ENCODE measurements at regions not wholly inside any gene's neighbourhood (a gene's known extent, or its start where the extent isn't known, plus 50 kb on each side); places are given as distances from the start of the nearest gene placed in this dataset.

DNA sequence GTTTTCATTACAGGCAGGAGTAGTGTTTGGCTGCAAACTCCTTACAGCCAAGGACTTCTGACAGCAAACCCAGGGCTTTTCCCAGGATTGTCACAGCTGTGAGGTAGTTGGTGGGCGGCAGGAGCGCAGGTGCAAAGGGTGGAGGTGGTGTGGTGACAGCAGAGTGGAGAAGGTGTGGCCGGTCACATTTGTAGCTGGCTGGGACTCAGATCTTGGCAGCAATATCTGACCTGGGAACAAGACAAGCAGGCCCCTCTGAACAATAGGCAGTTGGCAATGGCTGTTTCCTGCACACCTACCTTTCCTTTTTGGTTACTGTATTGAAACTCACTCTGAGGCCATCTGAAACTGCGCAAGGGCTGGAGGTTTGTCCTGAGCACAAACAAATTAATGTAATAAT lies 327.3 kb downstream of the COG6 start:
- FAIRE-seq (no peak), DNase-seq (ENCODE audit: insufficient read length, low spot score) (no peak)

DNA sequence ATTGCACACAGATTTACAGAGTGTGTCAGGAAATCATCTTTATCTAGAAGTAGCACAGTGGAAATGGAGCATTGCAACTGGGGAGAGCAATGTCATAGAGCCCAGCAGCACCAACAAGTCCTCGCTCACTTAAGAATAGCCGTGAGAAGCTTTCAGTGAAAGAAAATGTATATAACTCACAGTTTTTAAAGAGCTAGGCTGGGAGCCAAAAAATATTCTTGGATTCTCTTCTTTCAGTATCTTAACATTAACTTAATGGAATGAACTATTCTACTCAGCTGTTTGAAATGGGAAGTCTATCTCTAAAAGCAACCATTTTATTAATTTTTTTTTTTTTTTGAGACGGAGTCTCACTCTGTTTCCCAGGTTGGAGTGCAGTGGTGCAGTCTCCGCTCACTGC lies 329.6 kb downstream of the COG6 start:
- FAIRE-seq = no peak
- no peak for DNase-seq (ENCODE audit: insufficient read length, low spot score)
- TF ChIP-seq, protein P1, sequence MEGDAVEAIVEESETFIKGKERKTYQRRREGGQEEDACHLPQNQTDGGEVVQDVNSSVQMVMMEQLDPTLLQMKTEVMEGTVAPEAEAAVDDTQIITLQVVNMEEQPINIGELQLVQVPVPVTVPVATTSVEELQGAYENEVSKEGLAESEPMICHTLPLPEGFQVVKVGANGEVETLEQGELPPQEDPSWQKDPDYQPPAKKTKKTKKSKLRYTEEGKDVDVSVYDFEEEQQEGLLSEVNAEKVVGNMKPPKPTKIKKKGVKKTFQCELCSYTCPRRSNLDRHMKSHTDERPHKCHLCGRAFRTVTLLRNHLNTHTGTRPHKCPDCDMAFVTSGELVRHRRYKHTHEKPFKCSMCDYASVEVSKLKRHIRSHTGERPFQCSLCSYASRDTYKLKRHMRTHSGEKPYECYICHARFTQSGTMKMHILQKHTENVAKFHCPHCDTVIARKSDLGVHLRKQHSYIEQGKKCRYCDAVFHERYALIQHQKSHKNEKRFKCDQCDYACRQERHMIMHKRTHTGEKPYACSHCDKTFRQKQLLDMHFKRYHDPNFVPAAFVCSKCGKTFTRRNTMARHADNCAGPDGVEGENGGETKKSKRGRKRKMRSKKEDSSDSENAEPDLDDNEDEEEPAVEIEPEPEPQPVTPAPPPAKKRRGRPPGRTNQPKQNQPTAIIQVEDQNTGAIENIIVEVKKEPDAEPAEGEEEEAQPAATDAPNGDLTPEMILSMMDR (IDR thresholded peaks at IDR 0.05; ENCODE audit: insufficient read depth, missing control alignments) = no peak

More for the DNA sequence above, 327.3 kb downstream of the COG6 start:
- TF ChIP-seq, protein P1 (IDR thresholded peaks at IDR 0.05; ENCODE audit: insufficient read depth, missing control alignments) = no peak

- FAIRE-seq (no peak), DNase-seq (ENCODE audit: insufficient read length, low spot score) (no peak)
- TF ChIP-seq, protein P1 (IDR thresholded peaks at IDR 0.05; ENCODE audit: insufficient read depth, missing control alignments) = no peak
These were observed 332.9 kb downstream of the COG6 start for GRCh38 chr13:39988351-39988750.

DNA sequence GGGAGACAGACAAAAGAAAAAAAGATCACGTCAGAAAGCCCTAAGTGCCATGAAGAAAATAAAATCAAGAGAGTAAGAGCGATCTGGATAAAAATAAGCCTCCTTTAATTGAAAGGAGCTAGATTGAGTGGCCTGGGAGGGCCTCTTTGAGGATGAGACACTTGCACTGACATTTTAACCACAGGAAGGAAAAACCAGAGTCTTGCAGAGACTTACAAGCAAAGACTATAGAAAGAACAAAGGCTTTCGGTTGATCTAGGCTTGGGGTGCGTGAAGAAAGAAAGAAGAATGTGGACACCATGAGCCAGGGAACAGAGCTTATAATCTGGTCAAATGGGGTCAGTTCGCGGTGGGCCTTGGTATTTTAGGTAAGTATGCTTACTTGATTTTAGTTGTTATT lies 342.7 kb downstream of the COG6 start:
- FAIRE-seq (no peak), DNase-seq (ENCODE audit: insufficient read length, low spot score) (no peak)
- TF ChIP-seq, protein P1 (IDR thresholded peaks at IDR 0.05; ENCODE audit: insufficient read depth, missing control alignments) = no peak

DNA sequence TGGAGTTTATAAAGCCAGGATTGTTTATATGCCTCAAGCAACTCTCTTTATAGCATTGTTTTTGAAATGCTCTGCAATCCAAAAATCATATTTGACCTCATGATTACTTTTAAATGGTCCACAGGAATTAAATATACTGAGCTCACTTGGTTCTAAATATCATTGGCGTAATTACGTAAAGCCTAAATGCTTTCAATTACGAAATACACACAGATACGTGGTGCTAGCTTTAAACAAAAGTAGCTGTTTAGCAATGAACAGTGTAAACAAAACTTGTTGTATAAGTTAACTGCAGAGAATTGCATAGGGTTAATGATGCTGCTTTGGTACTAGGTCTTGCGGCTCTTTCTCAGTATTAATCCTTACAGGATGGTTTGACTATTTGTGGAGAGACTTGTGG lies 346.6 kb downstream of the COG6 start:
- TF ChIP-seq, protein P1 (IDR thresholded peaks at IDR 0.05; ENCODE audit: insufficient read depth, missing control alignments) = no peak
- FAIRE-seq = no peak
- DNase-seq (ENCODE audit: insufficient read length, low spot score) = no peak

GRCh38 chr13:40013554-40013953 lies 358.1 kb downstream of the COG6 start:
- TF ChIP-seq, protein P1 (IDR thresholded peaks at IDR 0.05; ENCODE audit: insufficient read depth, missing control alignments) = no peak
- no peak for FAIRE-seq
- DNase-seq (ENCODE audit: insufficient read length, low spot score) = no peak

GRCh38 chr13:40016953-40017660 lies 361.6 kb downstream of the COG6 start:
- TF ChIP-seq, protein P1 (IDR thresholded peaks at IDR 0.05; ENCODE audit: insufficient read depth, missing control alignments) = no peak
- DNase-seq (ENCODE audit: insufficient read length, low spot score) (no peak), FAIRE-seq (no peak)

Data from D721Med (cell line).